Right hindlimb (tissue), 1 donor: ENCODE measurements at regions not wholly inside any gene's neighbourhood (a gene's known extent, or its start where the extent isn't known, plus 50 kb on each side); places are given as distances from the start of the nearest gene placed in this dataset.
"Not testable (repeated sequence)": the region's sequence is repeated elsewhere in the genome, so short reads cannot be mapped to it uniquely, and the experiment has no call there.

Experiments
- DNase-seq: peaks from one replicate; pipeline ENCODE4 v3.0.0-alpha.2; 2018

DNA sequence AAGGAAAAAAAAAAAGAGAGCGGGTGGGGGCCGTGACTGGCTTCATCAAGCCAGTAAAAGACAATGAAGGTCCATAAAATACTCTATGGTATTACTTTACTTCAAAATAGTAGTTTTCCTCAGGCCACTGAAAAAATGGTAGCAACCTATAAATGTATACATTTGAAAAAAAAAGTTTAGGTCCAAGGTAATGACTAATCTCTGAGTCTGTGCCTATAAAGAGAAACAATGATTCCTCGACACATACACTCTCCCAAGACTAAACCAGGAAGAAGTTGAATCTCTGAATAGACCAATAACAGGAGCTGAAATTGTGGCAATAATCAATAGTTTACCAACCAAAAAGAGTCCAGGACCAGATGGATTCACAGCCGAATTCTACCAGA, 84.5 kb upstream of the SIRPG start:
- DNase-seq, result not testable (repeated sequence)

GRCh38 chr20:1741309-1742048, 83.9 kb upstream of the SIRPG start:
- no peak for DNase-seq

DNA sequence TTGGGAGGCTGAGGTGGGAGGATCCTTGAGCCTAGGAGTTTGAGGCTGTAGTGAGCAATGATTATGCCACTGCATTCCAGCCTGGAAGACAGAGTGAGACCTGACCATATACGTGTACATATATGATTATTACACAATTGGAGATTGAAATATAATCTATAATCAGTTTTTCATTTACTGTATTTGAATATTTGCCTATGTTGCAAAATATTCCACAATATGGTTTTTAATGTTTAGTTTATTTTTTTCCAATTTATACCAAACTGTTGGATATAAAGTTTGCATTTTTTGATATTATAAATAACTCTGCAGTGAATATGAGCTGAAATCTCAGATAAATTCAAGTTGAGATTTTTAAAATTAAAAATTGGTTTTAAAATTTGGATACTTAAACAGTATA, 79.6 kb upstream of the SIRPG start:
- no peak for DNase-seq

DNA sequence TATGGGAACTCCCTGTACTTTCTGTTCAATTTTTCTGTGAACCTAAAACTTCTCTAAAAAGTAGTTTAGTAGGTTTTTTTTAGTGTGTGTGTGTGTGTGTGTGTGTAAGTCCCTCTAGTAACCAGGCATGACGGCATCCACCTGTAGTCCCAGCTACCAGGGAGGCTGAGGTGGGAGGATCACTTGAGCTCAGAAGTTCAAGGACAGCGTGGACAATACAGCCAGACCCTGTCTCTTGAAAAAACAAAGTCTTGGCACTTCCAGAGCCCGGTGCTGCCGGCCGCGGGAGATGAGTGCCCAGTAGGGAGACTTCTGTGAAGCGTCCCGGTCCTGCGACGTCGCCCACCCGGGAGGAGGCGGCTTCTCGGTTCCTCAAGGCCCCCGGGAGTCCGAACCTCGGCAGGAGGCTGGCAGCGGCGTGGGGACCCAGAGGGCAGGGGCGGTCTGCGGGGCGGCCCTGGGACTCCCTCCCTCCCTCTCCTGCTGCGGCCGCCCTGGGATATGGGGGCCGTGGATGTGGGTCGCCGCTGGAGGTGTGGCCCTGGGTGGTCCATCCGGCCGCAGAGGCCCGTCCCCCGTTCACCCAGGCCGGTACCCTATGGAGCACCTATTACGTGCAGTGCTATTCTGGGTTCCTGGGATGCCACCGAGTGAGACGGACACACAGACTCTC, 78.0 kb upstream of the SIRPG start:
- no peak for DNase-seq

DNA sequence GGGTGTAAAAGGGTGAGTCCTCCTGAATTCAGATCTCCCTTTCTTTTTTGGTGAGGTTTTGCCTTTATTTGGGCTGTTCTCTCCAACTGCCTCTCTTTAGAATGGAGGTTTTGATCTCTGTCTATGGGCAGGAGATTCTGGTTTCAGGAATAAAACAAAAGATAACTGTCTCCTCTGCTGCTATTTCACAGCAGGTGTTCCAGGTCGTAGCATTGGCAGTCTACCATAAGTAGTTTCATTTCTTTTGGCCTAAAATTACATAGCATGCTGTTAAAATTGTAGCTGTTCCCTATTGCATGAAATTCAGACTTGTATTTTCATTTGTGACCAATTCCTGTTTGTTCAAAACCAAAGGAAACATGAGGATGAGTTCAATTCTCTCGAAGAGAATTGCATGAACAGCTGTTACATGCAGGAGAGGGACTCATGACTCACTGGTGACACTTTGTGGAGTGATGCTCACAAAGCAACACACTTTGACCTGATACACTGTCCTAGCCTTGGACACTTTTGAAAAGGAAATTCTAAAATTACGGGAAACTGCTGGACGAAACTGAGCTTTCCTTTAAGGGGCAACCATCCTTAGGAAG, 76.8 kb upstream of the SIRPG start:
- DNase-seq, result no peak

GRCh38 chr20:1731828-1732375, 74.3 kb upstream of the SIRPG start:
- not testable (repeated sequence) for DNase-seq

DNA sequence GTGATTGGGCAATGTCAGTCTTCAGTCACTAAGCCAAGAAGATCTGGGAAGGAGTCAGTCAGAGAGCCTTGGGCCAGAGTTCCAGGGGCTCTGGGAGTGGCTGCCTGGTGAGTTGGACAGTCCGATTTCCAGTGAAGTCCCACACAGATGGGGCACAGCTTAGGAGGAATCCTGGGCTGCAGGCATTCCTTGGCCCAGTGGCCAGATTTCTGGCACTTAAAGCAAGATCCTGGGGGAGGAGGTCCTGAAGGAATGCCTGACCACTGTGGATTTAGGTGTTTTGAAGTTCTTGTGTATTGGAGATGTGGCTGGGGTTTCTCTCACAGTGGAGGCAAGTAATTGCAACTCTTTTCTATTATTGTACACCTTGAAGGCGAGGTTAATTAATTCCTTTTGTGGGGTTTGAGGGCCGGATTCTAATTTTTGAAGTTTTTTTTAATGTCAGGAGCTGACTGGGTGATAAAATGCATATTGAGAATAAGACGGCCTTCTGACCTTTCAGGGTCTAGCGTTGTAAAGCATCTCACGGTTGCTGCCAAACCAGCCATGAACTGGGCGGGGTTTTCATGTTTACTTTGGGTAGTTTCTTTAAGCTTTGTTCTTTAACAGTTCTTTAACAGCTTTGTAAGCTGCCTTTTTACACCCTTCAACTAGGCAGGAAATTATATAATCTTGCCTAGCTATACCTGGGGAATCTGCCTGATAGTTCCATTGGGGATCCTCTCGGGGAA, 73.6 kb upstream of the SIRPG start:
- DNase-seq, result not testable (repeated sequence)

GRCh38 chr20:1727303-1727702, 69.7 kb upstream of the SIRPG start:
- DNase-seq, result not testable (repeated sequence)

GRCh38 chr20:1724901-1725300, 67.3 kb upstream of the SIRPG start:
- no peak for DNase-seq

DNA sequence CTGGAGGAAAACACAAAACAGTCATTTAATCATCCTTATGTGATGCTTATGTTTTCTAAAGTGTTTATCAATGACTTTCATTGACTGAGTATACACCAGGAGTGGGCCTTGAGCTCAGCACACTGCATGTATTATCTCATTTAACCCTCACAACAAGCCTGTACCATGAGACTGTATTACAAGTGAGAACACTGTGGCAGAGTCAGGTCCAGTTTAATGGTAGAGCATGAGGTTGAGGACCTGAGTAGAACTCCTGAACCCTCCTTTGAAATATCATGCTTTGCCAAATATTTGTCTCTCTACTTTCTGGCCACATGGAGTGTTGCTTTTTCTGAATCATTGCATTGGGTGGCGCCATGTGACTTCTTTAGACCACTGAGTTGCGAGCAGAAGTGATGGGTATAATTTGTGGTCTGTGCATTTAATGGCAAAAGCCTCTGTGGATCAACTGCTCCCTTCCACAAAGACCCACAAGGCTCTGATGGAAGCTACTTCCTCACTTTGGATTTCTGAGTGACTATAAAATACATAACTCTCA, 65.0 kb upstream of the SIRPG start:
- DNase-seq, result no peak

- no peak for DNase-seq
Measured at GRCh38 chr20:1721687-1722512, 64.3 kb upstream of the SIRPG start.

- no peak for DNase-seq
Measured at GRCh38 chr20:1720845-1721475, 63.4 kb upstream of the SIRPG start.

- no peak for DNase-seq
Measured at GRCh38 chr20:1720226-1720625, 62.6 kb upstream of the SIRPG start.

GRCh38 chr20:1718604-1719384, 61.2 kb upstream of the SIRPG start:
- DNase-seq, result peak; percentile 51

- no peak for DNase-seq
Measured at GRCh38 chr20:1712634-1713624, 55.4 kb upstream of the SIRPG start.

DNA sequence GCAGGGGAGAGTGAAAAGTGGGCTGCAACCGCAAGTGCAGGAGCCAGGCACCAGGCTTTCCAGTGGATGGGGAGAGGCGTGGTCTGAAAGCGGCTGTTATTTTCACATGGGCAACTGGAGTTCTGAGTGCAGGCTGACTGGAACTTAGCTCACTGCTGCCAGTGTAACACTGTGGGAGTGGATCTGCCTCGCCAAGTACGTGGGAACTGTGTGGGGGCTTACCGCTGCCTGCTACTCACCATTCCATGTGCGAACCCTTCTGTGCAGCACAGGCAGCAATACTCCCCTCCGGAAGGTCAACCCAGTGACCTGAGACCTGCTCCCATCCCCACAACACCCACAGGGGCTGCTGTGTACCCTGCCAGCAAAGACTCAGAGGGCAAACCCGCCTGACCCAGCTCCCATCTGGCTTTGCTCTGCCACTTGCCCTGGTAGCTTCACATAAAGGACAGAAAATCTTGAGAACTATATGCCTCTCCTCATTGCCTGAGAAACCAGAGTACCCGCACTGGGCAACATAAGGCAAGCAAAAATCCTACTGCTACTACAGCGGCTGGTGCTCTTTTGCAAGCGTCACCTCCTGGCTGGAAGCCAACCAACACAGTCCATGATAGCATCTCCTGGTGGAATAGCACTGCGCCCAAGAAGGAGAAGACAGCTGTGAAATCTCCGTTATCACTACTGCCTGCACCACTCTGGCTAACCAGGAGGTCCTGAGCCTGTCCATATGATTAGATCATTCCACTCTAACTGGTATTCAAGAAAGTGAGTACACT, 54.4 kb upstream of the SIRPG start:
- DNase-seq, result no peak

- no peak for DNase-seq
Measured at GRCh38 chr20:1711266-1711665, 53.7 kb upstream of the SIRPG start.

- DNase-seq, result no peak
Measured at GRCh38 chr20:1710484-1710883, 52.9 kb upstream of the SIRPG start.
